Panc1 (cell line): ENCODE measurements at regions not wholly inside any gene's neighbourhood (a gene's known extent, or its start where the extent isn't known, plus 50 kb on each side); places are given as distances from the start of the nearest gene placed in this dataset.

Source experiments
- ATAC-seq: fragments of 200-7000 bp; cut with Tn5 transposase; 2 replicates; pipeline ENCODE4 v1.9.1; 2020; ENCODE audit warnings: mild to moderate bottlenecking, moderate library complexity
- BruUV-seq: library from RNA; stranded (reverse); fragments of 400-500 nt; replicated peaks from 2 replicates; lab custom pipeline; 2021; lab: Mats Ljungman, UMichigan
- CTCF ChIA-PET: fragments of 300-600 bp; sonication (Branson Sonifier 250); formaldehyde crosslinking; loops from one replicate; lab custom pipeline; 2022; ENCODE audit warnings: antibody characterized with exemption; lab: Charles Lee
- POLR2A ChIA-PET: fragments of 300-600 bp; sonication (Branson Sonifier 250); formaldehyde crosslinking; loops from one replicate; lab custom pipeline; 2022; ENCODE audit warnings: antibody characterized with exemption; lab: Charles Lee
- DNase-seq: peaks from one replicate; pipeline ENCODE4 v3.0.0-alpha.2; 2010; ENCODE audit warnings: low read depth, low spot score
- H3K27ac ChIP-seq: 2 replicates; pipeline ENCODE4 v1.5.1; 2011; ENCODE audit warnings: mild to moderate bottlenecking, low read length, inconsistent platforms
- H3K27me3 ChIP-seq: fragments of 200-500 bp; sonication (Bioruptor generic); 2 replicates; pipeline ENCODE4 v1.6.0; 2014; ENCODE audit warnings: low read length, inconsistent platforms; ENCODE audit not compliant: control insufficient read depth, insufficient read depth
- H3K36me3 ChIP-seq: fragments of 200-500 bp; sonication (Bioruptor generic); 2 replicates; pipeline ENCODE4 v1.5.1; 2014; ENCODE audit warnings: inconsistent platforms, mild to moderate bottlenecking, low read length, moderate library complexity; ENCODE audit not compliant: control insufficient read depth, insufficient read depth
- H3K4me1 ChIP-seq: 2 replicates; pipeline ENCODE4 v1.5.1; 2011; ENCODE audit warnings: inconsistent platforms, mild to moderate bottlenecking, low read length, moderate library complexity; ENCODE audit not compliant: control insufficient read depth, insufficient read depth
- H3K4me3 ChIP-seq, 2 experiments: 2 replicates each; pipeline ENCODE4 v1.5.1; 2011 to 2012; ENCODE audit warnings: low read depth in 2 of 2, low read length in 2 of 2, mild to moderate bottlenecking in 2 of 2, inconsistent platforms in 1 of 2, moderate library complexity in 1 of 2
- H3K9me3 ChIP-seq: fragments of 200-500 bp; sonication (Bioruptor generic); 2 replicates; pipeline ENCODE4 v1.5.1; 2014; ENCODE audit warnings: low read depth, mild to moderate bottlenecking, inconsistent platforms, low read length, moderate library complexity; ENCODE audit not compliant: control insufficient read depth, insufficient read depth
- CTCF ChIP-seq: fragments of 450-650 bp; IDR thresholded peaks from 2 replicates; pipeline ENCODE4 v1.5.1; 2017; ENCODE audit warnings: mild to moderate bottlenecking
- POLR2AphosphoS5 ChIP-seq: IDR thresholded peaks from 2 replicates; pipeline ENCODE4 v1.6.1; 2012; ENCODE audit warnings: mild to moderate bottlenecking, low read depth, low read length, moderate library complexity
- REST ChIP-seq, 2 experiments: IDR thresholded peaks; 2 replicates each; pipeline ENCODE4 v1.6.1; 2011 to 2012; ENCODE audit warnings: low read depth in 2 of 2, control low read depth in 1 of 2, low read length in 1 of 2, mild to moderate bottlenecking in 1 of 2, moderate library complexity in 1 of 2; ENCODE audit not compliant: insufficient read depth in 1 of 2
- SIN3A ChIP-seq: IDR thresholded peaks from 2 replicates; pipeline ENCODE4 v1.6.1; 2012; ENCODE audit warnings: low read depth, mild to moderate bottlenecking, low read length, moderate library complexity, borderline replicate concordance; ENCODE audit not compliant: insufficient read depth
- TCF7L2 ChIP-seq: IDR thresholded peaks from 2 replicates; pipeline ENCODE4 v1.6.1; 2011; ENCODE audit warnings: mild to moderate bottlenecking, low read depth, low read length, inconsistent platforms
- in situ Hi-C: cut with HindIII; loops from 2 replicates; pipeline ENCODE4 v1.10.0; 2016; ENCODE audit warnings: low sequenced_read_pairs, low pct_unique_long_range_greater_than_20kb
- intact Hi-C: fragments of 100-400 bp; cut with micrococcal nuclease; formaldehyde crosslinking; loops from one replicate; pipeline ENCODE4 v1.10.0; 2022; ENCODE audit not compliant: unreplicated experiment

GRCh38 chr9:110140276-110140675 is 67.7 kb downstream of the C9orf152 start:
- ChIA-PET CTCF (no interaction called here), POLR2A (no interaction called here)
- in situ Hi-C loops: no loop called here
- H3K27ac ChIP-seq: no peak overlapping the region
- no peaks in the 10 kb centered on the region for H3K9me3 ChIP-seq
- H3K4me3 ChIP-seq: no peak overlapping the region
- no peaks in the 10 kb centered on the region for H3K27me3 ChIP-seq
- intact Hi-C loops: no loop called here
- no TSS peak for BruUV-seq
- DNase-seq (no peak), ATAC-seq (no peak)
- TF ChIP-seq REST (IDR thresholded peaks at IDR 0.05; ENCODE audit: insufficient read depth in 1 of 2, low read depth in 2 of 2, low read length in 1 of 2): no peak
- TF ChIP-seq TCF7L2: no peak
- TF ChIP-seq POLR2AphosphoS5: no peak
- TF ChIP-seq CTCF: no peak
- no peak for TF ChIP-seq SIN3A
- no peaks in the 10 kb centered on the region for H3K4me1 ChIP-seq
- H3K36me3 ChIP-seq: no peaks in the 10 kb centered on the region

- Histone ChIP-seq H3K36me3 (no peaks in the 10 kb centered on the region), H3K9me3 (no peaks in the 10 kb centered on the region), H3K4me3 (no peak overlapping the region), H3K27ac (no peak overlapping the region), H3K4me1 (no peaks in the 10 kb centered on the region), H3K27me3 (no peaks in the 10 kb centered on the region)
- no TSS peak for BruUV-seq
- intact Hi-C loops (no loop called here), in situ Hi-C loops (no loop called here)
- ChIA-PET POLR2A (no interaction called here), CTCF (no interaction called here)
- no peak for DNase-seq
- TF ChIP-seq CTCF (no peak), POLR2AphosphoS5 (no peak), SIN3A (no peak), REST (IDR thresholded peaks at IDR 0.05; ENCODE audit: insufficient read depth in 1 of 2, low read depth in 2 of 2, low read length in 1 of 2) (no peak), TCF7L2 (no peak)
- no peak for ATAC-seq
Measured at GRCh38 chr9:110141227-110141793, 66.6 kb downstream of the C9orf152 start.
